OCI-LY1 (cell line): ENCODE measurements at regions not wholly inside any gene's neighbourhood (a gene's known extent, or its start where the extent isn't known, plus 50 kb on each side); places are given as distances from the start of the nearest gene placed in this dataset.

ENCODE experiments used
- H2AFZ ChIP-seq: fragments of 200-600 bp; sonication (generic), shearing (Covaris generic); 2 replicates; pipeline ENCODE4 v1.6.0; 2014; ENCODE audit warnings: antibody characterized with exemption, mild to moderate bottlenecking, low read length
- H3F3A ChIP-seq: fragments of 200-600 bp; sonication (generic), shearing (Covaris generic); 2 replicates; pipeline ENCODE4 v1.6.0; 2014; ENCODE audit warnings: mild to moderate bottlenecking, antibody characterized with exemption, low read length, moderate library complexity; ENCODE audit not compliant: insufficient read depth
- H3K27ac ChIP-seq: fragments of 200-600 bp; sonication (generic); 2 replicates; pipeline ENCODE4 v1.5.1; 2014; ENCODE audit warnings: low read length, mixed run types, mild to moderate bottlenecking, low read depth; ENCODE audit not compliant: poor library complexity, severe bottlenecking
- H3K27me3 ChIP-seq: fragments of 200-600 bp; sonication (generic); 2 replicates; pipeline ENCODE4 v1.6.0; 2014; ENCODE audit warnings: antibody characterized with exemption, mild to moderate bottlenecking, low read length, moderate library complexity; ENCODE audit not compliant: insufficient read depth
- H3K36me3 ChIP-seq: fragments of 200-600 bp; sonication (generic); 2 replicates; pipeline ENCODE4 v1.6.1; 2014; ENCODE audit warnings: mild to moderate bottlenecking, antibody characterized with exemption, low read length, moderate library complexity, mixed read lengths; ENCODE audit not compliant: insufficient read depth
- H3K4me1 ChIP-seq: fragments of 200-600 bp; sonication (generic); 2 replicates; pipeline ENCODE4 v1.5.1; 2014; ENCODE audit warnings: mild to moderate bottlenecking, low read length, moderate library complexity; ENCODE audit not compliant: insufficient read depth, severe bottlenecking
- H3K4me2 ChIP-seq: fragments of 200-600 bp; sonication (generic), shearing (Covaris generic); 2 replicates; pipeline ENCODE4 v1.6.1; 2014; ENCODE audit warnings: low read length
- H3K4me3 ChIP-seq: fragments of 200-600 bp; sonication (generic); 2 replicates; pipeline ENCODE4 v1.5.1; 2014; ENCODE audit warnings: low read length, low read depth, mild to moderate bottlenecking, mixed read lengths; ENCODE audit not compliant: poor library complexity, severe bottlenecking
- H3K79me2 ChIP-seq: fragments of 200-600 bp; shearing (Covaris generic); 2 replicates; pipeline ENCODE4 v1.6.1; 2016; ENCODE audit warnings: mixed run types, low read length, mixed read lengths; ENCODE audit not compliant: insufficient read depth
- H3K9ac ChIP-seq: fragments of 200-600 bp; sonication (generic), shearing (Covaris generic); 2 replicates; pipeline ENCODE4 v1.6.1; 2014; ENCODE audit warnings: mild to moderate bottlenecking, low read length, mixed read lengths
- H3K9me2 ChIP-seq: fragments of 200-600 bp; sonication (generic), shearing (Covaris generic); 2 replicates; pipeline ENCODE4 v1.6.1; 2014; ENCODE audit warnings: low read depth, mild to moderate bottlenecking, low read length, mixed read lengths
- H3K9me3 ChIP-seq: fragments of 200-600 bp; shearing (Covaris generic); 2 replicates; pipeline ENCODE4 v1.6.1; 2014; ENCODE audit warnings: low read length, mixed read lengths
- H4K20me1 ChIP-seq: fragments of 200-600 bp; sonication (generic), shearing (Covaris generic); 2 replicates; pipeline ENCODE4 v1.6.0; 2016; ENCODE audit warnings: mild to moderate bottlenecking, low read length; ENCODE audit not compliant: insufficient read depth
- CTCF ChIP-seq: fragments of 200-600 bp; sonication (generic), shearing (Covaris generic); IDR thresholded peaks from 2 replicates; pipeline ENCODE4 v1.5.1; 2017; ENCODE audit warnings: mild to moderate bottlenecking, antibody characterized with exemption, low read length, moderate library complexity, mixed read lengths
- EZH2 ChIP-seq: fragments of 200-600 bp; sonication (generic), shearing (Covaris generic); IDR thresholded peaks from 2 replicates; pipeline ENCODE4 v1.8.0; 2017; ENCODE audit warnings: borderline replicate concordance, mixed run types, mild to moderate bottlenecking, antibody characterized with exemption, low read length, moderate library complexity, mixed read lengths

GRCh38 chr5:3512361-3513095 lies 83.1 kb upstream of the IRX1 start:
- Histone ChIP-seq H3K4me3 (no peak overlapping the region), H3K9me2 (no peaks in the 10 kb centered on the region), H3F3A (no peaks in the 10 kb centered on the region), H3K4me1 (no peaks in the 10 kb centered on the region), H4K20me1 (no peaks in the 10 kb centered on the region), H3K36me3 (no peaks in the 10 kb centered on the region), H3K79me2 (no peaks in the 10 kb centered on the region), H3K9ac (no peak overlapping the region), H3K9me3 (no peaks in the 10 kb centered on the region), H3K27me3 (no peaks in the 10 kb centered on the region), H3K4me2 (no peak overlapping the region), H3K27ac (no peak overlapping the region), H2AFZ (no peak overlapping the region)
- no peak for TF ChIP-seq EZH2

GRCh38 chr5:3511934-3512333 lies 83.7 kb upstream of the IRX1 start:
- Histone ChIP-seq H3K4me1 (no peaks in the 10 kb centered on the region), H3K27ac (no peak overlapping the region), H3K9me2 (no peaks in the 10 kb centered on the region), H3K79me2 (no peaks in the 10 kb centered on the region), H3K4me3 (no peak overlapping the region), H3F3A (no peaks in the 10 kb centered on the region), H4K20me1 (no peaks in the 10 kb centered on the region), H3K9ac (no peak overlapping the region), H3K36me3 (no peaks in the 10 kb centered on the region), H3K9me3 (no peaks in the 10 kb centered on the region), H2AFZ (no peak overlapping the region), H3K4me2 (no peak overlapping the region), H3K27me3 (no peaks in the 10 kb centered on the region)
- TF ChIP-seq CTCF: no peak
- TF ChIP-seq EZH2: no peak

- Histone ChIP-seq H3K9me2 (no peaks in the 10 kb centered on the region), H3K36me3 (no peaks in the 10 kb centered on the region), H3K27ac (no peak overlapping the region), H4K20me1 (no peaks in the 10 kb centered on the region), H3F3A (no peaks in the 10 kb centered on the region), H3K9me3 (no peaks in the 10 kb centered on the region), H3K4me3 (no peak overlapping the region), H2AFZ (no peak overlapping the region), H3K27me3 (no peaks in the 10 kb centered on the region), H3K4me1 (no peaks in the 10 kb centered on the region), H3K79me2 (no peaks in the 10 kb centered on the region), H3K9ac (no peak overlapping the region), H3K4me2 (no peak overlapping the region)
- no peak for TF ChIP-seq CTCF
- TF ChIP-seq EZH2: no peak
Observed at GRCh38 chr5:3511519-3511918, 84.1 kb upstream of the IRX1 start.
